GM19372 (cell line): ENCODE measurements at regions not wholly inside any gene's neighbourhood (a gene's known extent, or its start where the extent isn't known, plus 50 kb on each side); places are given as distances from the start of the nearest gene placed in this dataset.

Experiments used
- ATAC-seq: cut with Tn5 transposase; IDR thresholded peaks from one replicate; pipeline ENCODE4 v1.9.1; 2021; ENCODE audit warnings: mild to moderate bottlenecking, low read depth, moderate library complexity; ENCODE audit not compliant: unreplicated experiment

DNA sequence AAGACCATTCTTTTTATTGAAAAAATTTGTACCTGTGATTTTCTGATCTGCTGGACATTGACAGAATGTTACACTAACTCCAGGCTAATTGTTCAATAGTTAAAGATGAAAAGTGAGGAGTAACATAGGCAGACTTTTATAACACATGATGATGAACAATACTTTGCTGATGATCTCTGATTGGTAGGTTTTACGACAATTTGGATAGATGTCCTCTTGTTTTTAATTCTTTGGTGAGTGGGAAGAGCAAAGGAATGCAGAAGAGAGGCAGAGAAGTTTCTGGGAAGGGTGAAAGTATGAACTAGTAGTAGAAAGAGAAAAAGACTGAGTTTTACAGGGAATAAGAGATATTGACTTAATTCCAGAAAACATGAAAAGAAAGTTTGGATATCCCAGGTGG lies 267.3 kb upstream of the HAND2 start:
- no peak for ATAC-seq

DNA sequence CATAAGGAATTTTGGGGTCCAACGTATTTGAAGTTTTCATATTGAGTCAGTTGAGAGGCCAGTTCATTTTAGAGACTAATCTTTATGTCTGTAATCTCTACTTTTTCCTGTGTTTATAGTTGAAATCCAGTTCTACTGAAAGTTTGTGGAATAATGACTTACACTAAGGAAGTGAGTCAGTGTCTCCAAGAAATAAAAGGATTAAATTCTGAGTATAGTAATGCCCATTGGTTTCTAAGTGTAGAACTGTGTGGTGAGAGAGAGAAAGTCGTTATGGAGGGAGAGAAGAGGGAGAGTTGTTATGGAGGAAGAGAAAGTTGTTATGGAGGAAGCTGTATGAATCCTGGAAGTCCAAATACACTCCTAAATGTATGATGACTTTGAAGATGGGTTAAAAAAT lies 264.6 kb upstream of the HAND2 start:
- no peak for ATAC-seq

DNA sequence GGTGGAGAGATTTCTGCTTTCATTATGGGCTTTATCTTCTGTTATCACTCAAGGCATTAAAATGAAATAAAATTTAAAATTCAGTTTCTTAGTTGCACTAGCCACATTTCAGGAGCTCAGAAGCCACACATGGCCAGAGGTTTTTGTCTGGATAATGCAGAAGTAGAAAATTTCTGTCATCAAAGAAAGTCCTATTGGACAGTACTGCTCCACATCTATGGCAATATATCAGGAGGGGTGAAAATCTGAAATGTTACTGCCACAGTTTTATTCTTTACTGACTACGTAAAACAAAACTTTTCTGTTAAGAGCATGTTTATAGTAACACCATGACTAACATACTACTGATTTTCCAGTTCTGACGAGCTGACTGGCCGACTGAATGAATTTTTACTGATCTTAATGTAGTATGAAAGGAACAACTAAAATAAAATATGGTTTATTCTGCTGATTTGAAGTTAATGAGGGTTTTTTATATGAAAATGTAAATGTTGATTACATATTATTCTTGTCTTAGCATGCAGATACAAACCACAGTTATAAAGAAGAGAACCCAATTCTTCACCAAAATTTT lies 264.0 kb upstream of the HAND2 start:
- no peak for ATAC-seq

DNA sequence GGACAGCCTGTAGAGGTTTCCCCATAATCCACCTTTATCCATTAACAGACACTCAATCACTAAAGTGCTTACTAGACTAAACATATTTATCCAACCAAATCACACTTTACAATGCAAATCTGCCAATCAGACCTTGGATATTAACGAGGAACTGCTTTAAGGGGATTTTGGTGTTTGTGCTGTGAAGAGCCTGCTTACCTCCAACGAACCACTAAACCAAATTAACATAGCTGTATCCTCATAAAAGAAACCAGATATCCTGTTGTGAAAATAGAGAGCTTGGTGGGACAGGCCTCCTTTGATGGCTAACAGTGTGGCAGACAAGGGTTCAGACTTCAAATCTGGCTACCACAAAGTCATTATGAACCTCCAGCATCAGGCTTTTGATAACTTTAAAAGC lies 252.6 kb upstream of the HAND2 start:
- no peak for ATAC-seq

DNA sequence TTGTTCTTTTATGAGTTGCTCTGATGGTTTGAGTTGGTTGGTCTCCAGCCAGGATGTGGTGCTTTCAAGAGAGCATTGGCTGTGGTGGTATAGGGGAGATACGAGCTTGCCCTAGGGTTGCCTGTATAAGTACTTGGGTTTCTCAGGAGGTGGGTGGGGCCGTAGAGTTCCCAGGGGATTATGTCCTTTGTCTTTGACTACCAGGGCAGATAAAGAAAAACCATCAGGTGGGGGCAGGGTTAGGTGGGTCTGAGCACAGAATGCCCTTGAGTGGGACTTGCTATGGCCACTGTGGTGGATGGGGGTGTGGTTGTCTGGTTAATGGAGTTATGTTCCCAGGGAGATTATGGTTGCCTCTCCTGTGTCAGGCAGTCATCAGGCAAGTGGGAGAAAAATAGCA lies 247.9 kb upstream of the HAND2 start:
- ATAC-seq, result no peak

DNA sequence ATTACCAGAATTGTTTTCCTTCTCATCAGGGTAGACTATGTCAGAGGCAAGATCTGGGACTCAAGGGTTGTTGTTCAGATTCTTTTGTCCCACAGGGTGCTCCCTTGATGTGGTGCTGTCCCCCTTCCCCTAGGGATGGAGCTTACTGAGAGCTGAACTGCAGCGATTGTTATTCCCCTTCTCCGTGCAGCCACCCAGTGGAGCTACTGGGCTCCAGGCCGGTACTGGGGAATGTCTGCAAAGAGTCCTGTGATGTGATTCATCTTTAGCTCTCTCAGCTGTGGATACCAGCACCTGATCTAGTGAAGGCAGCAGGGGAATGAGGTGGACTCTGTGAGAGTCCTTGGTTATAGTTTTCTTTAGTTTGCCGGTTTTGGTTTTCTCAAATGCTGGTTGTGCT lies 247.4 kb upstream of the HAND2 start:
- no peak for ATAC-seq

DNA sequence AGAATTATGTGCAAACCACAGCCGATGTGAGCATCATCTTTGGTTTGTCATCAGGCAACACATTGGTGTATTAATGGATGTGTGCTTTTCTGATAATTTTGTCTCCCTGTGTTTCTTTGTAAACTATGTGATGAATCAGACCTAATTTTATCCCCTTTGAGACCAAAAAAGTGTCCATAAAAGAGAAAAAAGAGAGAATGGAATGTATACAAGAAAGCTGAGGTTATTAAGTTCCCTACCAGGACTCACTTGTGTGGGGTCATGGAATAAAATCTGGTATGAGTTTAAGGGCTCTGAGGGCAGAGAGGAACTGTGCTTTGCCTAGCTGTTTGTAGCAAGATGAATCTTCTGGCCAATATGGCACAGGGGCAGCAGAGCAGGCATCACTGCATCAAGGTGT lies 239.5 kb upstream of the HAND2 start:
- no peak for ATAC-seq

DNA sequence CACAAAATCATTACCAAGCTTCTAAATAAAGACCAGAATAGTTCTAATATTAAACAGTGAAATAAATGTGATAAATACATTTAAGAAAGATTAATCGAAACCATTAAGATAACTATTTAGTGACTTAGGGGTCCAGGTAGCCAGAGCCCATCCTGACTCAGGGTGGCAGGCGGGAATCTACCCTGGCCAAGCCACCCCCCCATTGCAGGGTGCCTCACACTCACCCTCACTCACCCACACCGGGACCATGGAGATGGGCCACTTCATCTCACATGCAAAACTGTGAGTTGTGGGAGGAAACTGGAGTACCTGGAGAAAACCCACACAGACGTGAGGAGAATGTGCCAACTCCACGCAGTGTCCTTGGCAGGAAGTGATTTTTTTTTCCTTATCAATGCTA lies 237.6 kb upstream of the HAND2 start:
- no peak for ATAC-seq

DNA sequence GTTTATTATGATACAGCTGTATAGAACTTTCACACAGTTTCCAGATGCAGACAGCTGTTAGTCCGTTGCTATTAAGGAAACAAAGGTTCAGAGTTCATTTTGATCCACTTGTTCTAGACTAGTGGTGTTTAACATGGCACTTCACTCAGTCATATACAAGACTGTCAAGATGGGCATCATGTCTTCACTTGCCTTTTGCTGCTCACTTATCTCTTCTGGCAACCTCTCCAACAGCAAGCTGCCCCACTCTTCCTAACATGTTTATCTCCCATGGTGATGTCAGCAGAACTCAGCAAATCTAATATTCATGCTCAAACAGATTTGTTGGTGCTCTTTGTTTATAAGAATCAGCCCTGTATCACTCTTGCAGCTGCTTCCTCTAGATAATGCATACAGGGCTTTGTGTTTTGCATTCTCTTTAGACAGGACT lies 236.2 kb upstream of the HAND2 start:
- no peak for ATAC-seq

DNA sequence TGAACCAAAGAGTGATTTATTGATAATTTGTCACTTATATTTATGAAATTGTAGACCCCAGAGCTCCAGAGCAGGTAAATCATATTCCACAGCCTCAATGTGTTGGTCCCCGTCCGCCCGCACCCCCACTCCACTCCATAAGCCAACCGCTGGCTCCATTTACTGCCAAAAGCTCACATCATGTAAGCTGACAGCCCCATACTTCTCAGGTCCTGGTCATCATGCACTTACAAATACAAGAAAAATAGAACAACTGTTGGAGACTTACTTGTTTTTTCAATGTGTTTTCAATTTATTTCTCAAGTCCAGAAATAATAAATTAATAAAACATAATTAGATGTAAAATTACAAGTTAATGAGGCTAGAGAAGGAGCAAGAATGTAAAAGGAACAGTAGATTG lies 235.7 kb upstream of the HAND2 start:
- ATAC-seq, result no peak

DNA sequence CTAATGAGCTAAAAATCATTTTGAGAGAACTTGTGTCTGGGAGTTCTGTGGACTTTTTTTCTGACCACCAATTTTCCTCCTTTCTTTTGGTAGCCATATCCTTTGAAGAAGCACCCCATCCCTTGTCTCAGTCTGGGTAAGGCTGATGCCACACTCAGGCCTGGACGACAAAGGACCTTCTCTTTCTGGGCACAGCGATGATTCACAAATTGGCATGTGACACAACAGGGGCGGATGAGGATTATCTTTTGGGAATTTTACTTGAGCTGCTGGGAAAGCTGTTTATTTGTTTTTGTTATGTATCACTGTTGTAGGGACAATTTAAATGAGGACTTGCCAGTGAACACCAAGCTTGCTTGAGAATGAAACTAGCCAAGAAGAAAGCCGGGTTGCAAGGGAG lies 233.4 kb upstream of the HAND2 start:
- ATAC-seq, result no peak

DNA sequence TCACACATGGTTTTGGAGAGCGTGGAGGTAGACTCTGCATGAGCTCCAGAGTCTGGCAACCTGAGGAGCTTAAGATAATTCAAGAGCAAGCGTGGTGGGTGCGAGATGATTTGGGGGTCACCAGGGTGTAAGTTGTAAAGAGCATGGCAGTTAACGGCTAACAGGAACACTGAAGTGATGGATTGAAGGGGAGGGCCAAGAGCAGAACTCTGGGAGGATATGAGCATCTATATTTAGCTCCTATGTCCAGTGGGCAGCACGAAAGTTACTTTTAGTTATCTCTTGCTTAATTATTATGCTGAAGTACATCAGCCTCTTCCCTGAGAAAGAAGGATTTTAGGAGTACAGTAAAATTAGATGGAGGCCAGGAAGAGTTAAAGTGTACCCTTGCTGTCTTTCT lies 231.9 kb upstream of the HAND2 start:
- no peak for ATAC-seq

DNA sequence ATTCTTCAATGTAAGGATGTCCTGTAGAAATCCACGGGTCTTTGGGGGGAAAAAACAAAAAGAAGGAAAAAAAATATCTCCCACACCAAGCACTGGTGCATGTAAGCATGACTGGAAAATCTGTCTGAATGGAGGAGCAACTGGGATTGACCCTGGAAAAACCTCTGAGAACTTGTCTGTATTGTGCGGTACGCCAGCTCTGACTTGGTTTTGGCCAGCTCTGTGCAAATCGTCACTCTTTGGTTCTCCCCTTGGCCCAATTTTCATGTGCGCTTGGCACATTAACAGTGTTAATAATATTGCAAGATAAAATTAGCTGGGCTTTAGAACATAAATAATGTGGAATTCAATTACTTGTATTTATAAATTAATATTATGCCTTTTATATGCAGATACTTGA lies 231.2 kb upstream of the HAND2 start:
- no peak for ATAC-seq

DNA sequence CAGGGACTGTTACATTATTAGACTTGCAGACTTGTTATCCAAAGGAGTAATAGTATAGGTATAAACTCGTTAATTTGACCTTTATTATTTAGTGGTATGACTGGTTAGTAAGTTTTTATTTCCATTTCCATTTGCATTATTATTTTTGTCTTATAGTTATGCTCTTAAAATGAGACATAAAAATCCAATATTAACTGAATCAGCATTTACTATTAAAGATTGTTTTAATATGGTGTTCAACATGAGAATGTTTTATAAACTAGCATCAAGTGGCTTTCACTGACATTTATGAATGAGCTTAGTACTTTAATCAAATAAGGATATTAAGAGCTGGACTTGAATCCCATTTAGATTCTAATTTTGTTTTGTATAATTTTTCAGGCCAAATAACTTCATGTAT lies 228.1 kb upstream of the HAND2 start:
- ATAC-seq, result no peak

DNA sequence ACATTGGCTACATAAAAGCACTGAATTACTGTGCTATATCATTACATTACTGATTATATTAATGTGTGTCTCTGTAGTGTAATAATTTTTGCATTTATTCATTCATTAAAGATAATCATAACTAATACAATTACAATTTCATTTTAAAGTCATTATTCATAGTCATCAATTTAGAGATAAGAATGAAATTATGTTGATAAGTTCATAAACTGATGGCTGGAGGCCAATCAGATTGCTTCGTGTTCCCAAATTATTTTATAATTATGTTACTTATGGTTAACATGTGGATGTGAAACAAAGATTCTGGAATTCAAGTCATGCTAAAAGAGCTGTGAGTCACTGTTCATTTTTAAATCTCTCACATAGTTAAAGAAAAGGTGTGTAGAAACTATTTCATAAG lies 223.4 kb upstream of the HAND2 start:
- no peak for ATAC-seq

DNA sequence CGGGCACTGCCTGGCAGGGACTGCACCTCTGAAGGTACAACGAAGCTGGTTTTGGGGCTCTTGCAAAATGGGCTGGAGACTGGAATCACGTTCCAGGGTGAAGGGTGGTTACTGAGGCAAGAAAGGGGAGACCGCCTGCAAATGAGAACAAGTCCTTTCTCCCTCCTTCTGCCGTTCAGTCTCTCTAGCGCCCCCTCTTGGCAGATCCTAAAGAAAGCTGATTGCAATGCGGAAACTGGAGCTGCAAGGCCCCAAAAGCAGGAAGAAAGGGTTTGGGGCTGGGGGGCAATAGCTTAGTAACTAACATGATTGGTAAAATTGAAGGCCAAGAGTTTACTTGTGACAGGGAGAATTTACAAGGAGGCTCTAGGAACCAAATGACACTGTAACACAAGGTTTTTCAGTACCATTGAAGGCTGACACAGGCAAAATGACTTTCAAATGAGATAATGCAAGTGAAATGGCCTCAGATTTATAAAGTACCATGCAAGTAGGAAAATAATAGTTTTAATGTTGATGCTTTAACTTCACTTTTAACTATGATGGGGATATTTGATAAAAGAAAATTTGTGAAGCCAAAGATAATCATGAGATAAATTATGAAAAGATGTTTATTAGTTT lies 222.7 kb upstream of the HAND2 start:
- ATAC-seq, result no peak

DNA sequence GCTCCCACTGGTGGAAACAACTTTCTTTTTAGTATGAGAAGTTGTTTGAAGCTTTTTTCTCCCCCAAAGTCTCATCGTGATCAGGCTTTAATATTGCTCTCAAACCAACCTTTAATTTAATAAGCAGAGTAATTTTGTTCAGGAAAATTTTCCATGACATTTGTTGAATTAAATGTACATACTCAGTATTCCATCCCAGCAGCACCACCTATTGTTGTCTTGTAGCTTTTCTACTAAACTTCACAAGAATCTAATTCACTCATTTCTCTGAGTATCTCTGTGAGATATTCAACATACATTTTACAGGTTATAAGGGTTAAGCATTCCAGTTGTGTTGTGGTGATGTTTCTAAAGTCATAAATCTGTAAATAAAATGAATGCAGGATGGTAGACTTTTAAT lies 218.3 kb upstream of the HAND2 start:
- ATAC-seq, result no peak

DNA sequence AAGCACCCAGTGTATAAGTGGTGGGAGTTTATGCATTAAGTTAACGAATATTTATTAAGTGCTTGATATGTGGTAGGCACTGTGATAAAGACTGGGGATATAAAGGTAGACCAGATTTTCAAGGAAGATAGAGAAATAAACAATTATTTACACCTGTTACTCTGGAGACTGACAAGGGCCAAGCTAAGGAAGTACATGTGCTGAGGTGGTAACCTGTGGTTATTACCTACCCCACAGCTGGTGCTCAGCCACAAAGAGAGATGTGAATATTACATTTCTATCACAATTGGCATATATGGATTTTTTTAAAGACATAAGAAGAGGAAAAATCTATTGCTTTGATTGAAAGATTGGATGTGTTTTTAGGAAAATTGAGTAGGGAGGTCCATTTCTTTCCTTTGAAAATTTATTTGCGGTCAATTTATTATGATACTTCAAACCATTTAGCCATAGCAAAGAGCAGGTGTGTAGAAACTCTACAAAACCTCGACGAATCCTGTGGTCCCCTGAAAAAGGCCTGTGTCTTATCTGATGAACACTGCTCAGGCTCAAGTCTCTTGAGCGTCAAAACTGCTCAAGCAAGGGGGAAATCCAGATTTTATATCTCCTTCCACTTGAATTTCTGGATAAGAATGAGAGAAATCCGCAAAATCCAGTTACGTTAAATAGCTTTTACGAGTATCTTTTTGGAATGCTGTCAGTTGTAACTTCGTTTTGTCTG lies 217.7 kb upstream of the HAND2 start:
- ATAC-seq, result no peak

DNA sequence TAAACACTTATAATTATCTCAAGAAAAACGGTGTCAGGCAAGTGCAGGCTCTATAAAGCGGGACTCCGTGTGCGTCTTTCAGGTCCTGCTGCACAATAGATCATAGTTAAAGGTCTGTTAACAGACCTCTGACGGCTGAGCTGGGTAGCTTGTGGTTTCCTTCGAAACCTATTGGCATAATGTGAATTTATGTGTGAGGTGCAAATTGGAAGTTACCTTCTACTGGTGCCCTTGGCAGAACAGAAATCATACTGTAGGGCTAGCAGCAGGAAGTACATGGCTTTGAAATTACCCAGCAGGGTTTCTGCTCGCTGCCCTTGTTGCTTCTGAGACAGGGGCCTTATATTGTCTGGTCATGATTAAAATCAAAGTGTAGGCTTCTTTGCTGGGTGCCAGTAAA lies 216.4 kb upstream of the HAND2 start:
- ATAC-seq, result no peak

DNA sequence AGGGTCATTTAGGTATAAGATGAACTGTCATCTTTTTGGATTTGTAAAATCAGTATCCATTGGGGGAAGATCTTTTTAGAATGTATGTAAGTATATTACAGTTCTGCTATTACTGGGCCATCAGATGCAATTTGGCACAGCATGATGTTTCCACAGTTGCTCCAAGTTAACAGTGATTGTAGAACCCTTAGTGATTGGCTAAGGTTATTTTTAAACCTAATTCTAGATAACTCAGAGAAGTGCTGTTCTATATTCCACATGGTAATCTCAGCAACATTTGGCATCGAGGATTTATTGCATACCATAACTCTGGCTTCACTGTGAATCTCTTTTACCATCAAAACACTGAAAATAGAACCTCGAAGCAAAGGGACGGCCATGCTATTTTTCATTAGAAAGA lies 215.7 kb upstream of the HAND2 start:
- ATAC-seq, result no peak

DNA sequence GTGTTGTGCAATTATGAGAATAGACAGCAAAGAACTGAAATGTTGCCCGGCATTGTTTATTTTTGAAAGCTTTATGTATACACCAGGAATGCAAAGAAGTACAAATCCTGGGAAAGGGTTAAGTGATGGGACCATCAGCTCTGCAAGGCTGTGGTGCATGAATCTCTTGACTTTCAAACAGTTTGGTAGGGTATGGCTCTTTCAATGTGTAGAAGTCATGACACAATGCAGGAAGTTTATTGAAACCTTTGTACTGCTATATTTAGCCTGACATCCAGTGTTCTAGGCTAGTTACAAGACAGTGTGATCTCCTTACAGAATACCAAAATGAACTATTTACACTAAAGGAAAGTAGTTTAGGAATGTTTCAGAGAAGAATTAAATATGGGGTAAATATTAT lies 206.8 kb upstream of the HAND2 start:
- ATAC-seq, result no peak

DNA sequence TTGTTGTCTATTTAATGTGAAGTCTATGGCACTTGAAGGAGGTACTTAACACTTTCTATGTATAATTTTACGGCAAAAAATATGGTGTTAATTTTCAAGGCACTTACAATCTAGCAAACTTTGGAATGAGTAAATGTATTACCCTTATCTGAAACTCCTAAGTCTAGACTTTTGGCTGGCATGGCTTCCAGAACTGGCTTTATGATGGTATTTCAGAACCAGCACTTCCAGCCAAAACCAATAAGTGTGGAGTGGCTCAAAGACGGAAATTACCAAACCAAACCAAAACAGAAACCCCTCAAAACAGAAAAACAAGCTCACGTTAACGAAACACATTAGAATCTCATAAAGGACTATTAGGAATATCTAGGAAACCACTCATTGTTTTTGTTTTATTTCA lies 205.6 kb upstream of the HAND2 start:
- no peak for ATAC-seq
